Tibial artery (tissue), 4 donors: ENCODE measurements at regions not wholly inside any gene's neighbourhood (a gene's known extent, or its start where the extent isn't known, plus 50 kb on each side); places are given as distances from the start of the nearest gene placed in this dataset.

Experiments used
- DNase-seq, 2 donors: peaks; one replicate each; pipeline ENCODE4 v3.0.0-alpha.2; 2019
- H3K27ac ChIP-seq, 2 donors: fragments of 200-600 bp; sonication (generic) in 1 of 2; 1 replicate in 1 of 2; 2 replicates in 1 of 2; pipeline ENCODE4 v1.5.1; 2018 to 2019; ENCODE audit warnings: mild to moderate bottlenecking in 1 of 2
- H3K27me3 ChIP-seq, 2 donors: fragments of 200-600 bp; sonication (generic) in 1 of 2; one replicate each; pipeline versions ENCODE4 v1.5.1 to v1.6.0; 2016 to 2019
- H3K36me3 ChIP-seq, 3 donors: fragments of 200-600 bp; sonication (generic) in 2 of 3; one replicate each; pipeline ENCODE4 v1.5.1; 2016 to 2019; ENCODE audit warnings: mild to moderate bottlenecking in 2 of 3
- H3K4me1 ChIP-seq, 4 donors: fragments of 200-600 bp; sonication (generic) in 2 of 4; 1 replicate in 3 of 4; 2 replicates in 1 of 4; pipeline ENCODE4 v1.5.1; 2016 to 2019
- H3K4me3 ChIP-seq, 2 donors: fragments of 200-600 bp; sonication (generic) in 1 of 2; 1 replicate in 1 of 2; 2 replicates in 1 of 2; pipeline ENCODE4 v1.5.1; 2018 to 2019; ENCODE audit warnings: mild to moderate bottlenecking in 2 of 2
- H3K9me3 ChIP-seq, 3 donors: fragments of 200-600 bp; sonication (generic) in 1 of 3; one replicate each; pipeline ENCODE4 v1.5.1; 2016 to 2019
- CTCF ChIP-seq, 2 experiments: fragments of 200-600 bp in 1 of 2; fragments of 450-650 bp in 1 of 2; IDR thresholded peaks; one replicate each; pipeline ENCODE4 v1.5.1; 2017 to 2019; ENCODE audit warnings: antibody characterized with exemption in 2 of 2, mild to moderate bottlenecking in 1 of 2, moderate library complexity in 1 of 2
- intact Hi-C: fragments of 100-400 bp; cut with DNase I; formaldehyde crosslinking; loops from one replicate; pipeline ENCODE4 v1.15.0; 2023; ENCODE audit warnings: low total_unique reads

- no peak for TF ChIP-seq CTCF (IDR thresholded peaks at IDR 0.05)
Observed at GRCh38 chr21:17088500-17088899, 424.3 kb upstream of the CXADR start.

GRCh38 chr21:17089091-17089491 is 423.8 kb upstream of the CXADR start:
- Histone ChIP-seq H3K27ac (no peak overlapping the region), H3K4me1 (no peaks in the 10 kb centered on the region), H3K4me3 (no peak overlapping the region), H3K9me3 (no peaks in the 10 kb centered on the region), H3K36me3 (no peaks in the 10 kb centered on the region), H3K27me3 (no peaks in the 10 kb centered on the region)
- no peak for TF ChIP-seq CTCF (IDR thresholded peaks at IDR 0.05)
- no peak for DNase-seq
- intact Hi-C loops, result no loop called here

More at GRCh38 chr21:17088500-17088899, 424.3 kb upstream of the CXADR start:
- intact Hi-C loops, result no loop called here
- Histone ChIP-seq H3K9me3 (no peaks in the 10 kb centered on the region), H3K4me3 (no peak overlapping the region), H3K36me3 (no peaks in the 10 kb centered on the region), H3K27ac (no peak overlapping the region), H3K27me3 (no peaks in the 10 kb centered on the region), H3K4me1 (no peaks in the 10 kb centered on the region)
- no peak for DNase-seq

GRCh38 chr21:17101696-17102095 is 411.1 kb upstream of the CXADR start:
- intact Hi-C loops, result no loop called here
- Histone ChIP-seq H3K27ac (no peak overlapping the region), H3K36me3 (no peaks in the 10 kb centered on the region), H3K27me3 (no peaks in the 10 kb centered on the region), H3K4me3 (no peak overlapping the region), H3K9me3 (no peaks in the 10 kb centered on the region), H3K4me1 (no peaks in the 10 kb centered on the region)
- DNase-seq, result no peak
- no peak for TF ChIP-seq CTCF (IDR thresholded peaks at IDR 0.05)

- H3K27ac ChIP-seq, result no peak overlapping the region
- no peaks in the 10 kb centered on the region for H3K27me3 ChIP-seq
- intact Hi-C loops, result no loop called here
- H3K9me3 ChIP-seq, result no peaks in the 10 kb centered on the region
- peak in 1 of 2 donors; percentile 27 for DNase-seq
- H3K4me1 ChIP-seq, result no peaks in the 10 kb centered on the region
- no peak overlapping the region for H3K4me3 ChIP-seq
- no peaks in the 10 kb centered on the region for H3K36me3 ChIP-seq
- no peak for TF ChIP-seq CTCF (IDR thresholded peaks at IDR 0.05)
Observed at GRCh38 chr21:17105932-17106331, 406.9 kb upstream of the CXADR start.

GRCh38 chr21:17114045-17114444 is 398.8 kb upstream of the CXADR start:
- Histone ChIP-seq H3K27ac (no peak overlapping the region), H3K9me3 (no peaks in the 10 kb centered on the region), H3K36me3 (no peaks in the 10 kb centered on the region), H3K27me3 (no peaks in the 10 kb centered on the region), H3K4me3 (no peak overlapping the region), H3K4me1 (no peaks in the 10 kb centered on the region)
- intact Hi-C loops, result no loop called here
- no peak for TF ChIP-seq CTCF (IDR thresholded peaks at IDR 0.05)
- no peak for DNase-seq
